Astrocyte (in vitro differentiated cells and primary cell): ENCODE measurements at regions not wholly inside any gene's neighbourhood (a gene's known extent, or its start where the extent isn't known, plus 50 kb on each side); places are given as distances from the start of the nearest gene placed in this dataset.
A peak's percentile ranks its signal among the peaks of the same experiment; 100 is the strongest.

Source experiments
- DNase-seq: peaks from one replicate; pipeline ENCODE4 v3.0.0-alpha.2; 2010; ENCODE audit warnings: low read depth
- FAIRE-seq: peaks from 2 replicates; lab custom pipeline; 2011; peaks lifted over from hg19 to GRCh38; lab: Jason Lieb, UNC
- H2AFZ ChIP-seq: 2 replicates; pipeline ENCODE4 v1.6.0; 2012; ENCODE audit warnings: low read depth, low read length, inconsistent platforms
- H3K27ac ChIP-seq: 2 replicates; pipeline ENCODE4 v1.5.1; 2011; ENCODE audit warnings: low read depth, low read length, inconsistent platforms
- H3K27me3 ChIP-seq: 2 replicates; pipeline ENCODE4 v1.6.0; 2011; ENCODE audit warnings: low read length, inconsistent platforms; ENCODE audit not compliant: insufficient read depth
- H3K36me3 ChIP-seq: 2 replicates; pipeline ENCODE4 v1.5.1; 2011; ENCODE audit warnings: low read length, inconsistent platforms; ENCODE audit not compliant: insufficient read depth
- H3K4me1 ChIP-seq: 2 replicates; pipeline ENCODE4 v1.5.1; 2011; ENCODE audit warnings: low read length, inconsistent platforms; ENCODE audit not compliant: insufficient read depth
- H3K4me2 ChIP-seq: 2 replicates; pipeline ENCODE4 v1.6.0; 2012; ENCODE audit warnings: low read length, inconsistent platforms
- H3K4me3 ChIP-seq: 2 replicates; pipeline ENCODE4 v1.5.1; 2011; ENCODE audit warnings: low read depth, mild to moderate bottlenecking, low read length, inconsistent platforms; ENCODE audit not compliant: insufficient read depth
- H3K79me2 ChIP-seq: 2 replicates; pipeline ENCODE4 v1.6.0; 2012; ENCODE audit warnings: mild to moderate bottlenecking, low read length, inconsistent platforms; ENCODE audit not compliant: insufficient read depth
- H3K9ac ChIP-seq: 2 replicates; pipeline ENCODE4 v1.6.0; 2012; ENCODE audit warnings: mild to moderate bottlenecking, low read length, inconsistent platforms
- H3K9me3 ChIP-seq: 2 replicates; pipeline ENCODE4 v1.5.1; 2012; ENCODE audit warnings: low read depth, mild to moderate bottlenecking, low read length, inconsistent platforms; ENCODE audit not compliant: insufficient read depth
- H4K20me1 ChIP-seq: 2 replicates; pipeline ENCODE4 v1.6.0; 2012; ENCODE audit warnings: low read length, inconsistent platforms; ENCODE audit not compliant: insufficient read depth
- H3K27ac Mint-ChIP-seq: one replicate; pipeline ENCODE4 v1.8.0; 2021; ENCODE audit warnings: mild to moderate bottlenecking, mixed read lengths; ENCODE audit not compliant: unreplicated experiment
- H3K27me3 Mint-ChIP-seq: one replicate; pipeline ENCODE4 v1.8.0; 2021; ENCODE audit warnings: low read depth, mixed read lengths; ENCODE audit not compliant: unreplicated experiment
- H3K36me3 Mint-ChIP-seq: one replicate; pipeline ENCODE4 v1.8.0; 2021; ENCODE audit warnings: low read depth, mixed read lengths; ENCODE audit not compliant: unreplicated experiment
- H3K4me1 Mint-ChIP-seq: one replicate; pipeline ENCODE4 v1.8.0; 2021; ENCODE audit warnings: low read depth, mixed read lengths; ENCODE audit not compliant: unreplicated experiment
- H3K4me3 Mint-ChIP-seq: one replicate; pipeline ENCODE4 v1.8.0; 2021; ENCODE audit warnings: mild to moderate bottlenecking, moderate library complexity, mixed read lengths; ENCODE audit not compliant: unreplicated experiment
- H3K9me3 Mint-ChIP-seq: one replicate; pipeline ENCODE4 v1.8.0; 2021; ENCODE audit warnings: mild to moderate bottlenecking, mixed read lengths; ENCODE audit not compliant: unreplicated experiment
- CTCF ChIP-seq: IDR thresholded peaks from 2 replicates; pipeline ENCODE4 v1.5.1; 2011; ENCODE audit warnings: low read depth, mild to moderate bottlenecking, inconsistent platforms, low read length, moderate library complexity; ENCODE audit not compliant: insufficient read depth
- EZH2 ChIP-seq: IDR thresholded peaks from 2 replicates; pipeline ENCODE4 v1.6.1; 2012; ENCODE audit warnings: mild to moderate bottlenecking, low read length, inconsistent platforms; ENCODE audit not compliant: insufficient read depth

- peaks cover 10% of the 10 kb centered on the region for H3K27me3 Mint-ChIP-seq
- no peaks in the 10 kb centered on the region for H3K9me3 Mint-ChIP-seq
- H3K36me3 ChIP-seq: no peaks in the 10 kb centered on the region
- no peak overlapping the region for H2AFZ ChIP-seq
- H3K4me1 Mint-ChIP-seq: no peaks in the 10 kb centered on the region
- no peak overlapping the region for H3K27ac ChIP-seq
- no peaks in the 10 kb centered on the region for H3K9me3 ChIP-seq
- no peak overlapping the region for H3K27ac Mint-ChIP-seq
- no peak overlapping the region for H3K4me2 ChIP-seq
- TF ChIP-seq CTCF (no peak), EZH2 (no peak)
- H3K4me3 Mint-ChIP-seq: no peak overlapping the region
- H3K4me1 ChIP-seq: no peaks in the 10 kb centered on the region
- H3K9ac ChIP-seq: no peak overlapping the region
- H3K36me3 Mint-ChIP-seq: no peaks in the 10 kb centered on the region
- H4K20me1 ChIP-seq: no peaks in the 10 kb centered on the region
- DNase-seq (no peak), FAIRE-seq (no peak)
- H3K27me3 ChIP-seq: no peaks in the 10 kb centered on the region
- H3K79me2 ChIP-seq: no peaks in the 10 kb centered on the region
- no peak overlapping the region for H3K4me3 ChIP-seq
Measured at GRCh38 chr13:103222683-103223082, 156.5 kb upstream of the SLC10A2 start.

DNA sequence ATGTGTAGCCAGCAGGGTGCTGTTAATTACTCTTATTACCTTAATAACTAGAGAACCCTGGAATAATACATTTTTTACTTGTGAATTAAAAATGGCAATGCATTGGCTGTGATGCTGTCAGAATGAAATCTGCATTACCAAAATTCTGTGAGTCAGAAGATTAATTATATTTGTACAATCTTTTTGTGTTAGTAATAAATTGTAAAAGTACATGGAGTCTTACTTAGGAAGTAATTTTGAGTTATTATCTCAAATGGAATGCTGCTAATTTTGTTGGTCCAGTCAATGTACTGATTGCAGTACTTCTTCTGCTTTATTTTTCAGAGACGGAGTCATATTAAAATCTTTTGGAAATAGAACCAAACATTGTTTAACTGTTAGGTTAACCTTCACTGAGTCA, 152.0 kb upstream of the SLC10A2 start:
- TF ChIP-seq EZH2: no peak
- H3K9me3 ChIP-seq: no peaks in the 10 kb centered on the region
- no peak overlapping the region for H2AFZ ChIP-seq
- H3K9me3 Mint-ChIP-seq: no peaks in the 10 kb centered on the region
- H3K4me2 ChIP-seq: no peak overlapping the region
- peak; percentile 9 for DNase-seq
- no peak overlapping the region for H3K9ac ChIP-seq
- H3K4me3 ChIP-seq: no peak overlapping the region
- no peaks in the 10 kb centered on the region for H3K4me1 ChIP-seq
- no peaks in the 10 kb centered on the region for H3K27me3 Mint-ChIP-seq
- H3K4me1 Mint-ChIP-seq: no peaks in the 10 kb centered on the region
- H4K20me1 ChIP-seq: no peaks in the 10 kb centered on the region
- no peaks in the 10 kb centered on the region for H3K79me2 ChIP-seq
- FAIRE-seq: no peak
- H3K36me3 ChIP-seq: no peaks in the 10 kb centered on the region
- no peak overlapping the region for H3K27ac ChIP-seq
- no peak overlapping the region for H3K27ac Mint-ChIP-seq
- H3K4me3 Mint-ChIP-seq: no peak overlapping the region
- H3K36me3 Mint-ChIP-seq: no peaks in the 10 kb centered on the region
- H3K27me3 ChIP-seq: no peaks in the 10 kb centered on the region

DNA sequence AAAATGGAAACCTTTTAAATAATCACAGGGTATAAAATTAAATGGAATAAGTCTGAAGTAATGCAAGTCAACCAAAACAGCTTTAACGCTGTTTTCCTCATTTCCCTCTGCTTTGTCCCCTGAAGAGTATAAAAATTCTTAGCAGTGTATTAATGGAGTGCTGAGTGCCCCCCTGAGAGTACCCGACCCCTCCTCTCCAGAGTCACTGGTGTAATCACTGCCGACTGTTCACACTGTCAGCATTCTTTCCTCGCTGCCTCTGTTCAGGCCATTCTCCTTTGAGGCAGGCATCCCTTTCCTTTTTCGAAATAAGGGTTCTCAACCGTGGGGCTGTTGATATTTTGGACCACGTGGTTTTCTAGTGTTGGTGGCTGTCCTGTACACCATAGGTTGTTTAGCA, 146.9 kb upstream of the SLC10A2 start:
- H3K4me3 Mint-ChIP-seq: no peak overlapping the region
- Histone ChIP-seq H3K4me2 (no peak overlapping the region), H3K9ac (no peak overlapping the region), H3K27me3 (no peaks in the 10 kb centered on the region), H2AFZ (no peak overlapping the region), H3K27ac (no peak overlapping the region), H4K20me1 (no peaks in the 10 kb centered on the region), H3K36me3 (no peaks in the 10 kb centered on the region), H3K79me2 (no peaks in the 10 kb centered on the region), H3K4me1 (no peaks in the 10 kb centered on the region), H3K9me3 (no peaks in the 10 kb centered on the region), H3K4me3 (no peak overlapping the region)
- no peak for DNase-seq
- no peak overlapping the region for H3K27ac Mint-ChIP-seq
- peaks cover 3% of the 10 kb centered on the region for H3K27me3 Mint-ChIP-seq
- no peak for TF ChIP-seq EZH2
- no peak for TF ChIP-seq CTCF
- H3K4me1 Mint-ChIP-seq: no peaks in the 10 kb centered on the region
- no peaks in the 10 kb centered on the region for H3K36me3 Mint-ChIP-seq
- no peaks in the 10 kb centered on the region for H3K9me3 Mint-ChIP-seq
- FAIRE-seq: no peak
